Stimulated activated CD8-positive, alpha-beta memory T cell treated with anti-CD3 and anti-CD28 coated beads, Interleukin-7, amount 100 ng/mL, for 48 hours (primary cell): ENCODE measurements at regions not wholly inside any gene's neighbourhood (a gene's known extent, or its start where the extent isn't known, plus 50 kb on each side); places are given as distances from the start of the nearest gene placed in this dataset.
A peak's percentile ranks its signal among the peaks of the same experiment; 100 is the strongest.

ENCODE experiments used
- DNase-seq, 2 donors: peaks; one replicate each; pipeline ENCODE4 v3.0.0-alpha.2; 2020; ENCODE audit warnings: low read depth in 1 of 2; ENCODE audit errors: extremely low read depth in 1 of 2

DNA sequence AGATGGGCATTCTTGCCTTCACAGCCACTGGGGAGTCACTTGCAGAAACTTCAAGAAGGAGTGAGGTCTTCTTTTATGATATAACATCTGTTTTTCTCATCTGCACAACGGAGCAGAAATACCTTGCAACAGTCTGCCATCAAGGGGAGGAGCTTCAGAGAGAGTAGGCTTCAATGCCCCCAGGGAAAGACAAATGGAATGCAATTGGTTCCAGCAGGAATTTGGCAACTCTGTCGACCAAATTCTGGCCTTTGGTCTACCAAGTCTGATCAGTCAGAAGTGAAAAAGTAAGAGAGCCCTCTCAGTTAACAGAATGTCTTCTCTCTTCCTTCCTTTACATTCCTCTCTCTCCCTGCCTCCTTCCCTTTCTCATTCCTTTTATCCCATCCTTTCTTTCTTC is 229.3 kb downstream of the IDS start:
- DNase-seq: no peak

DNA sequence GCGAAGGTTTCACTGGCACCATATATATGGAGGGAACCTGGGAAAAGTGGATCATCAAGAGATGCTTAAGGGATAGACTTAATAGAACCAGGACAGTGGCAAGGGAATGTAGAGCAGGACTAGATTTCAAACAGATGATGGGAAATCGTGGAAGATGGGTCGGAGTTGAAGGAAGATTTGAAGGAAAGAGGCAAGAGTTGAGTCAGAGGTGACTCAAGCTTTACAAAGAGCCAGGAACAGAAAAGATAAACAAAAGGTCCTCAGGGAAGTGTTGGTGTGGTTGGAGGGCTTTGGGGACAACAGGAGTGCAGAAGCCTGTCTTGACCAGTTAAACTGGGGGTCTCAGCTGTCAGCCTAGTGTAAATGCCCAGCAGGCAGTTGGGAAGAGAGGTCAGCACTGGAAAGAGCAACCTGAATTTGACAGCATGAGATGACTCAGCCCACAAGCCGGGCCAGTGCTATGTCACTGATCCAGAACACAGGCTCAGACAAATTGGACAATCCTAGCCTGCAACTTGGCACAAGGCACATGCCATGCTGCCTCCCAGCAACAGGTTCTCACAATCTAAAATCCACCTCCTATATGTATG is 230.5 kb downstream of the IDS start:
- DNase-seq: no peak

DNA sequence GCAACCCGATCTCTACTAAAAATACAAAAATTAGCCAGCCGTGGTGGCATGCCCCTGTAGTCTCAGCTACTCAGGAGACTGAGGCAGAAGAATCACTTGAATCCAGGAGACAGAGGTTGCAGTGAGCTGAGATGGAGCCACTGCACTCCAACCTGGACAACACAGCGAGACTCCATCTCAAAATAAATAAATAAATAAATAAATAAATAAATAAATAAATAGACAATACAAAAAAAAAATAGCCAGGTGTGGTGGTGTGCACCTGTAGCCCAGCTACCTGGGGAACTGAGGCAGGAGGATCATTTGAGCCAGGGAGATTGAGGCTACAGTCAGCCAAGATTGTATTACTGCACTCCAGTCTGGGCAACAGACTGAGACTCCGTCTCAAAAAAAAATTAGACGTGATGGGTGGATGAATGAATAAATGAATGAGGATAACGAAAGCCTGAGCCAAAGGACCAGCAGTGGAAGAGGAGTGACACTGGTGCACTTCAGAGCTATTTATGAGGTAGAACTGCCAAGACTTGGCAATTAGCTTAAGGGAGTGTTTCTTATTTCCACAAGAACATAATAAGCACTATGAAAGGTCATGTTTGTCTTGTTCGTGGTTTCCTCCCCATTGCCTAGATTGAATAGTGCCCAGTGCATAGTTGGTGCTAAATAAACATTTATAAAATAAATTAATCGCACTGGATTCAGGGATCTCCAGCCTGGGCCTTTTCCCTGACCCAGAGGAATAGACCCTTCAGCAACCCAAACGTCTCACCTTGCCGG is 232.2 kb downstream of the IDS start:
- no peak for DNase-seq

DNA sequence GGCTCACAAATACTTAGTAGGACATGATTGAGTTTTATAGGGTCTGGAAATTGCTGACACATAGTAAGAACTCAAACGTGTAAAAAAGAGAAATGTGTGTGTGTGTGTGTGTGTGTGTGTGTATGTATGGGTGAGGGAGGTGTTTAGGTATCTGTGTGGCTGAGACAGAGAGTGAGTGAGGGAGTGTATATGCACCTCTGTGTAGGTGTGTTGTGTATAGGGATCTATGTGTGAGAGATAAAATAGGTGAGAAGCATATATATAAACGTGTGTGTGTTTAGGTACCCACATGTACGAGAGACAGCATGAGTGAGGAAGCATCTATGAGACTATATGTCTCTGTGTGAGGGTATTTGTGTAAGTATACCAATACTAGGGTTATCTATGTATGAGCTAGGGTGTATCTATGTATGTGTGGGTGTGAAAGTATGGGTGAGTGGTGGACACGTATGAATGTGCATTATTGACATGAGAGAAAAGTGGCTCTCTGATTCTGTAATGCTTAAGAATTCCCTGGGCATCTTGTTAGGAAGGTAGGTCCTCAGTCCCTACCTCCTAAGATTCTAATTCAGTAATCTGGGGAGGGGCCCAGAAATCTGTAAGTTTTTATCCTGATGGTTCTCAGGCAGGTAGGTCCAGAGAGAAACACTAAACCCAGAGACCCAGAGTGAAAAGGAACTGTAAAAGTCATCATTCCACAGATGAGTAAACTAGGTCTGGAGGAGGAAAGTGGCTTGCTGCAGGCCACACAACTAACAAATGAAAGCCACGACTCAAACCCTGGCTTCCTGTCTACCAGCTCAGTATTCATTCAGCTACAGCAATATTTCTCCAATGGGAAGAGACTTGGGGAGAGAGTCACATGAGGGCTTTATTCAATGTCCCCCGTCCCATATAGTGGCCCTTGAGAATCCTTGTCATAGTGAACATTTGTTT is 237.0 kb downstream of the IDS start:
- no peak for DNase-seq

DNA sequence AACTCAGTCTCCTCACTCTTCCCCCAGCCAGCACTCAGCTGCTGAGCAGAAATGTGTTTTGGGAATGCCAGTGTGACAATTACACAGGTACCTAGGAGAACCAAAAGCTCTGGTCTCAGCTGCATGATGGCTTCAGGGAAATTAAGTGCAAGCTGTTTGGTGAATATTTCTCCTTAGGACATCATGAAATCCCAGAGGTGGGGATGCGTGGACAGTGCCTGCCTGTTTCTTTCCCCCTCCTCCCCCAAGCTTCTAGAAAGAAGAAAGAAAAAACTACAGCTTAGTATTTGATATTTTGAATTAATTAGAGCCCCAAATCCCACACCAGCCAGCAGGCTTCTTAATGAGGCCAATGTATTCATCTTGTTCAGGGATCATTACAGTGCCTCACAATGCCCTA is 243.0 kb downstream of the IDS start:
- DNase-seq: no peak

DNA sequence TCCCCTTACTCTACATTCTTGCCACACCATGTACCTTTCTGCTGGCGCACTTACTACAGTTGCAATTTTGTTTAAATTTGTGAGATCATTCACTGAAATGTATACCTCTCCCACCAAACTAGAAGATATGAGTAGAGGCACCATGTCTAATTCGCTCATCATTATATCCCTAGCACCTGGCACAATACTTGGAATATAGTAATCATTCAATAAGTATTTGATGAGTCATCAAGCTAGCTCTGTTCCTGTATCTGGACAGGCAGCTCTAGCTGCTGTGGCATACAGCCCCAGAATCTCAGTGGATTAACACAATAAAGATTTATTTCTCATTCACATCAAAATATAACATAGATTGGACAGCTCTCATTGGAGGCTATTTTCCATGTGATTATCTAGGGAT is 245.9 kb downstream of the IDS start:
- no peak for DNase-seq

DNA sequence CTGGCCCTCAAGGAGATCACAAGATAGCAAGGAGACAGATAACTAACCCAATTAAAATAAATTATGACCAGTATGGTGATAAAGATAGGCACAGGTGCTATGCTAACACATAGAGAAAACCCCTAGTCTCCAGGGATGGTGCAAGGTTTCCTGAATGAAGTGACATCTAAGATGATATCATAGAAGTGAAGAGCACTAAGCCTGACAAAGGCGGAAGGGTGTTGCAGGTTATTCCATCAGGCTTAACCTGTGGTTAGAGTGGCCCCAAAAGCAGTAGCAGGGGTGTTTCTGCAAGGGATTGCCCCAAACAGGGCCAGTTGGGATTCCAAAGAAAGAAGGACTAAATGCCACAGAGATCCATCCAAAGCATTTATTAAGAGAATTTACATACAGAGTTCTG is 249.2 kb downstream of the IDS start:
- no peak for DNase-seq

DNA sequence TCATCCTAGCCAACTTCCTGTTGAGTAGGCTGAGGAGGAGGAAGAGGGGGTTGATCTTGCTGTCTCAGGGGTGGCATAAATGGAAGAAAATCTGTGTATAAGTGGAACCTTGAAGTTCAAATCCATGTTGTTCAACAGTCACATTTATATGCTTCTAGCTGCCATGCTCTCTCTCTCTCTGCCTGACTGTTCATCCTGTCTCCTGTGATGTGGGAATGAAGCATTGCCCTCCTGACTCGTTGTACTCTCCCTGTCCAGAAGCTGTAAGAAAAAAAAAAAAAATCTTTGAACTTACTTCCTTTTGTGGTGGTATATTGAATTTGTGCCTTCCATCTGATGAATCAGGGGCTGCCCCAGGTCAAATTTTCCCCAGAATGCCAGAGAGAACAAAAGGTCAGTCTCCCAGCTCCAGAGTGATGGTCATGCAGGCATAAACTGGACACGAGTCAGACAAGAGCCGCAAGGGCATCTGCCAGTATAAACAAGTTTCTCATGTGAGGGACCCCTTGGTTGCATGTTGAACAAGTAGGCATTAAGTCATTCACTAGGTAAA is 257.0 kb downstream of the IDS start:
- no peak for DNase-seq

DNA sequence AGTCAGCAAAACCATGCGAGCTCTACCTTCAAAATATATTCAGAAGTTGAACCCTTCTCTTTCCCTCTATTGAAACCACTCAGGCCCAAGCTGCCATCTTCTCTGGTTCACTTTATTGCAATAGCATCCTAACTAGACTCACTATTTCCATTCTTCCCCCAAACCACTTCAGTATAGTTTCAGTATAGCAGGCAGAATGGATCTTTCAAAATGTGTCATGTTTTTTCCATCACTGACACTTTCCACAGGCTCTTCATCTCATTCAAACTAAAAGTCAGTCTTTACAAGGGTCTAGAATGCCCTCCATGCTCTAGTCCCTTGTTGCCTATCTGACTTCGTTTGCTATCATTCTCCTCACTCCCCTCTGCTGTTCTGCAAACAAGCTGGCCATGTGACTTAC is 274.4 kb downstream of the IDS start:
- DNase-seq: no peak

DNA sequence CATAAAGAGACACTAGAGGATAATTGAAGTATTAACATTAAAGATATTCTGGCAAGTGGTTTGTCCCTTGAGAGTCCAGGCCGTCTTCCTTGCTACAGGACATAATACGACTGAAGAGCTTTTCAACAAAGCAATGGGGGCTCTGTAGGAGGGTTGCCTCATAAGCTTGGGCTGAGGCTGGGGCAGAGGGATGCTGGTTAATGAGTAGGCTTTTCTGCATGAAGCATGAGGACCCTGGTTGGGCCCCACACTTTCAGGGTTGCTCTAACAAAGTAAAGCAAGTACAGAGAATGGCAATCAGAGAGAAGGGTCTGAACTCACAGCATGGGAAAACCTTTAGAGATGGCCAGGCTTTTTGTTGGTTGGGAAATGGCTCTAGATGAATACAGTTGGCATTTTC is 281.3 kb downstream of the IDS start:
- no peak for DNase-seq

DNA sequence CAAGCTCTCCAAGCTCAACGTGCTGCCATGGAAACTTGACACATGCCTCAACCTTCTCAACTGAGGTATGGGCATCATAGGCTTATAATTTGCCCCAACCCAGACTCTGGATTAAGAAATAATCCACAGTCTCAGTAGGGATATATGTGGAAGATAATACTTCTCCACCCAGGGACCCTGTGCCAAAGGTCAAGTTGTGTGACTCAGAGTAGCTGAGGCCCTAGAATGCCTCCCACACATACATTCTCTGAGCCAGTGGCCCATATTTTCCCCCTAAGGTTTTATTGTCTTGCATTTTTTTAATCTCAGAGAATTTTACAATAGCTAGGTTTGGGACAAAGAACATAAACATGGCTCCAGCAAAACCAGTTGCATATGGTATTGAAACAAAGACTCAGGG is 283.1 kb downstream of the IDS start:
- DNase-seq: no peak

DNA sequence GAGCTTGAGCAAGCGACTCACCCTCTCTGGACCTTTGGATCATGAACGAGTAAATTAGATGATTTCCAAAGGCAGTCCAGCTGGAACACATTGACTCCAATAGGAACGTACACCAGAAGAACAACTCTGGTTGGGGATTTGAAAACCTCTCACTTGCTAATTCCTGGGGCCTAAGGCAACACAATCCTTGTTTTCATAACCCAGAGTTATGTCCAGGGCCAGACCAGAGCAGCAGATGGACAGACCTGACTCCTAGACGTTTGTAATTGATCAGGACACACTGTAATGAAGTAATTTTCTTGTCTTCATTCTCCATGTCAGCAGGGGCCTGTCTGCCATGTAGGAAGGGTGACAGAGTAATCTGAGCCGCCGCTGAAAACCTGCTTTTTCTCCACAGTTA is 283.9 kb downstream of the IDS start:
- DNase-seq: no peak

DNA sequence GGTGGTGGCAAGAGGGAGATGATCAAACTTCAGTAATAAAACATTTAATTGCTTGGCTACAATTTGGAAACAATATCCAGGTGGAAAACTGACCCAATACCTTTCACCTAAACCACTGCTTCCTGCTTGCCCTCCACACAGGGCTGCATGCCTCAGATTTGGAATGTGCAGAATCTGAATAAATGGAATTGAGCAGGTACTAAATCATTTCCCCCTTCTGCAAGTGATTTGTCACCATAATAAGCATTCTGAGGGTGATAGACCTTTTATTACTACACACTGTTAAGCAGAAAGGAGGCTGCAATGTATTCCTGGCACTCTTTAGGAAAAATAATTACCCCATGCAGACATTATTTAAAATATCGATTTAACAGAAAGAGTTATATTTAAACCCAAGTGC is 291.8 kb downstream of the IDS start:
- no peak for DNase-seq

DNA sequence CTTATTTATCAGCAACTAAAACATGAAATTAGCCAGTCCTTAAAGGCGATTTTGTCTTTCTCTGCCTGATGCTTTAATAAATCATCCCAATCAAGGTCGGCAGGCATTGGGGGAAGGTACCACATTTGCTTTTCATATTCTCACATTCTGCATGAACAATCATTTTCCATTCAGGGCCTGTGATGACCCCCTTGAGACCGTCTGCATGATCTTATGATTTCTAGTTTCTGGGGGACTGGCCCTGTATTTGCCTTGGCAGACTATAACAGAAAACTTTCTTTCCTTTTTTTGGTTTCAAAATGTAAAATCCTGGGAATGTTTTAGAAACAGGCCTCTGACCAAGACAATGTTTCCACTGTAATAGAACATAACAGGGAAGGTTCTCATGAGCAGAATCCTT is 296.8 kb downstream of the IDS start:
- DNase-seq: no peak

DNA sequence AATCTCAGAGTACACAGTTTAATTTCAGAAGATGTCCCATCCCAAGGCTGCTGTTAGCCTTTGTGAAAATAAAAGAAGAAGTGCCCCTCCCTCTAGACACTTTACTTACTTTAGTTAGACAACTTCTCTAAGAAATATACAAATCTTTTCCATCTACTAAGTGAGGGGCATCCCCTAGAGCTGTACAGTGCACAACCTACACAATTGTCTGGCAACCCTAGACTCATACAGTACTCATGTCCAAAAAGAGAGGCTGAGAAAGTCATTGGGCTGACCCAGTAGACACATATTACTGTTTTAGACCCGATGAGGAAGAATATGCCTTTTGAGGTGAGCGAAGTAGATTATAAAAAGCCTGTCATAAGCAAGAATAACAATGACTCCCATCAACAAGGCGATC is 297.6 kb downstream of the IDS start:
- no peak for DNase-seq

DNA sequence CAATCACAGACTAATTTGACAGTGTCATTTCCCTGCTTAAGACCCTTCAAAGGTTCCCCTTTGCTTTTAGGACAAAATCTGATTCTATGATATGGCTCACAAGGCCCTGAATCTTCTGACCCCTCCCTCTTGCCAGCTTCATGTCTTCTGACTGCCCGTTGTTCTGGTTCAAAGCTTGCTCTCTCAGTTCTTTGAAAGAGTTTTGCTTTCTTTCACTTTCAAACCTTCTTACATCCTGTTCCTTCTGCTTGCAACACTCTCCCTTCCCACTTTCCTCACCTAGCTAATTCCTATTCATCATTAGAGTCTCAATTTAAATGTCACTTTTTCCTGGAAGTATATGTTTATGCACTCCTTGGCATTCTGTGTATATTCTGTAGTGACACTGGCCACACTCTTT is 299.2 kb downstream of the IDS start:
- DNase-seq: no peak

DNA sequence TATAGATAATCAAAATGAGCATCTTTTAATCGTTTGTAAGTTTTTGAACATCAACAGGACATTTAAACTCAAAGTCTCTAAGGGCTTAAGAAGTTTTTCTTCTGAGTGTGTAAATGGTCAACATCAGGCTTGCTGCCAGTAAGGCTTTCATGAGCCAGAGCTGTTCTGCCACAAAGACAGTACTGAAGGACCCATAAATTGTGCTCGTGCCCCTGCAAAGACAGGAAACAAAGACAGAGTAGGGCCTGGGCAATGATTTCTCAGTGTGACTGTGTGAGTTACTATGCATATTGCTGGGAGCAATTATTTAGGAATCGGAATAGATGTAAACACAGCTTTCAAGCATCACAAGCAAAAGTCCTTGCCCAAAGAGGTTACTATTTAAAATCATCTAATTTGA is 300.0 kb downstream of the IDS start:
- DNase-seq: no peak

DNA sequence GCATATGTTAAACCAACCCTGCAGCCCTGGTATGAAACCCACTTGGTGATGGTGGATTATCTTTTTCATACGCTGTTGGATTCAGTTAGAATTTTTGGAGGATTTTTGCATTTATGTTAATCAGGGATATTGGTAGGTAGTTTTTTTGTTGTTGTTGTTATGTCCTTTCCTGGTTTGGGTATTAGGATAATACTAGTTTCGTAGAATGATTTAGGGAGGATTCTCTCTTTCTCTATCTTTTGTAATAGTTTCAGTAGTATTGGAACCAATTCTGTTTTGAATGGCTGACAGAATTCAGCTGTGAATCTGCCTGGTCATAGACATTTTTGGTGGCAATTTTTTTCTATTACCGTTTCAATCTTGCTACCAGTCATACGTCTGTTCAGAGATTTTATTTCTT is 305.4 kb downstream of the IDS start:
- no peak for DNase-seq

DNA sequence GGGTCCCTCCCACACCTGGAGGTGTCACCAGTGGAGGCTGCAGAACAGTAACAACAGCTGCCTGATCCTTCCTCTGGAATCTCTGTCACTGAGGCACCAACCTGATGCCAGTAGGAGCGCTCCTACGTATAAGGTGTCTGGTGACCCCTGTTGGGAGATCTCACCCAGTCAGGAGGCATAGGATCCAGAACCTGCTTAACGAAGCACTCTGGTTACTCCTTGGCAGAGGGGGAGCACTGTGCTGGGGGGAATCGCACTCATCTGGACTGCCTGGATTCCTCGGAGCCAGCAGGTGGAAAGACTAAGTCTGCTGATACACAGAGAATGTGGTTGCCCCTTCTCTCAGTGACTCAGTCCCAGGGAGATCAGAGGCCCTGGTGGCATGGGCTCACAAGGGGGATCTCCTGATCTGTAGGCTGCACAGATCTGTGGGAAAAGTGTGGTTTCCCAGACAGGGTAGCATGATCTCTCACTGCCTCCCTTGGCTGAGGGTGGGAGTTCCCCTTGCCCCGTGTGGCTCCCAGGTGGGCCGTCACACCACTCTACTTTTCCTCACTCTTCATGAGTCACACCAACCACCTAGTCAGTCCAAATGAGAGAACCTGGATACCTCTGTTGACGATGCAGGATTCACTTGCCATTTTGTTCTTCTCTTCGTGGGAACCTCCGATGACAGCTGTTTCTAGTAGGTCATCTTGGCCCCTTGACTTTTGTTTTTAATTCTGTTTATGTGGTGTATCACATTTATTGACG is 305.9 kb downstream of the IDS start:
- DNase-seq: peak; percentile 29 to 30

DNA sequence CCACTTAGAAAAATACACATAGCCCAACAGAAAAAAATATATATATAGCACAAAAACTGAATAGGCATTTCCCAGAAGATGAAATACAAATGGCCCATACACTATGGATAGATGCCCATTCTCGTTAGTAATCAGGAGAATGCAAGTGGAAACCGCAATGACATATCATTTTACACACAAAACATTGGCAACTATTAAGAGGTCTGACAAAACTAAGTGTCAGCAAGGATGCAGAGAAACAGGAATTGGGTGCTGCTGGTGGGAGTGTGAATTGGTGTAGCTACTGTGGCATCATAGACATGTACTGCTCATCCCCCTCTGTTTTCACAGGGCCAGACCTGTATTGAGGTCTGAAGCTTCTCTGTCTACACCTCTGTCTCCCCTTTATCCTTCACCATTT is 320.0 kb downstream of the IDS start:
- DNase-seq: no peak
